ENCODE measurements at regions not wholly inside any gene's neighbourhood (a gene's known extent, or its start where the extent isn't known, plus 50 kb on each side); places are given as distances from the start of the nearest gene placed in this dataset.
A peak's percentile ranks its signal among the peaks of the same experiment; 100 is the strongest.

DNA sequence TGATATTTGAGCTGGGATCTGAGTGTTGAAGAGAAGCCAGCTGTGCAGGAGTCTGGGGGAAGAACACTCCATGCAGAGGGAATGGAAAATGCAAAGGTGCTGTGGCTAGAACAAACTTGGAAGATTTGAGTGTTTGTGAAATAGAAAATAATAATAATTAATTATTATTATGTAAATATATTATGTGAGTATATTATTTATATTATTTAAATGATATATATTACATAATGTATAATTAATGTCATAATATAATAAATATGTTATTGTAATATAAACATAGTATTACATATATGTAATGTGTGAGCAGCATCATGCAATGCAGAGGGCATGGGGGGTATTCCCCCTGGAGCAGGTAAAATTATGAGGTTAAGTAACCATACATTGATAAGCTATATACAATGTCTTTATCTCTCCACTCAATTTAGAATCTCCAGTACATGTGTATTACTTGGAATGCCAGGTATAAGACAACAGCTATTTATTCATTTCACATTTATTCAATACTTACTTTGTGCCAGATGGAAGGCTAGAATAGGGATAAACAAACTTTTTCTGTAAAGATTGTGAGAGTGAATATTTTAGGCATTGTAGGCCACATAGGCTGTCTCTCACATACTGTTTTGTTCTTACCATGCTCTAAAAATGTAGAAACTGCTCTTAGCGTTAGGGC is 218.6 kb downstream of the MTHFS start:
- Histone ChIP-seq H3K9me3 (replicated peaks in 1 of 2; ENCODE audit: control insufficient read depth in 2 of 2, insufficient read depth in 1 of 2, low read depth in 1 of 2, low read length in 2 of 2) (no peaks in the 10 kb centered on the region), H3K79me1 (ENCODE audit: low read depth, low read length) (no peaks in the 10 kb centered on the region), H3K23ac (ENCODE audit: low read depth, low read length, poor library complexity) (no peak overlapping the region), H2BK12ac (ENCODE audit: low read length) (no peak overlapping the region), H2AK5ac (ENCODE audit: low read depth, low read length) (no peak overlapping the region), H3K18ac (ENCODE audit: low read length) (no peak overlapping the region), H3K14ac (ENCODE audit: low read length) (no peak overlapping the region), H4K91ac (ENCODE audit: low read depth, low read length, poor library complexity) (no peak overlapping the region), H2AFZ (ENCODE audit: low read length) (no peak overlapping the region), H2BK5ac (ENCODE audit: low read length) (no peak overlapping the region), H2BK120ac (ENCODE audit: low read depth, low read length) (no peak overlapping the region), H3K9ac (ENCODE audit: low read depth, low read length, poor library complexity) (no peak overlapping the region), H3K36me3 (replicated peaks in 1 of 2; ENCODE audit: control insufficient read depth in 2 of 2, insufficient read depth in 2 of 2, low read length in 2 of 2) (no peaks in the 10 kb centered on the region), H3K4me3 (ENCODE audit: low read length in 2 of 2) (no peak overlapping the region), H3K27me3 (ENCODE audit: control insufficient read depth in 3 of 3, insufficient read depth in 3 of 3, low read depth in 1 of 3, low read length in 3 of 3) (no peaks in the 10 kb centered on the region), H3K4me2 (ENCODE audit: insufficient read depth, low read length, poor library complexity, severe bottlenecking) (no peak overlapping the region), H2BK15ac (ENCODE audit: low read length) (no peak overlapping the region), H3K27ac (replicated peaks; ENCODE audit: low read length) (no peak overlapping the region), H3K4me1 (ENCODE audit: control insufficient read depth in 2 of 2, insufficient read depth in 1 of 2, low read depth in 1 of 2, low read length in 2 of 2) (peaks cover 7 to 15% of the 10 kb centered on the region in 2 donors), H3K4ac (ENCODE audit: low read length) (no peak overlapping the region), H4K8ac (ENCODE audit: low read depth, low read length) (no peak overlapping the region)
- no CpG with 5 or more reads among the region's 1 CpG for WGBS, 2 donors (ENCODE audit: extremely low coverage in 2 of 2, insufficient read length in 2 of 2, insufficient replicate concordance in 1 of 2)
- DNase-seq (ENCODE audit: low spot score): no peak

DNA sequence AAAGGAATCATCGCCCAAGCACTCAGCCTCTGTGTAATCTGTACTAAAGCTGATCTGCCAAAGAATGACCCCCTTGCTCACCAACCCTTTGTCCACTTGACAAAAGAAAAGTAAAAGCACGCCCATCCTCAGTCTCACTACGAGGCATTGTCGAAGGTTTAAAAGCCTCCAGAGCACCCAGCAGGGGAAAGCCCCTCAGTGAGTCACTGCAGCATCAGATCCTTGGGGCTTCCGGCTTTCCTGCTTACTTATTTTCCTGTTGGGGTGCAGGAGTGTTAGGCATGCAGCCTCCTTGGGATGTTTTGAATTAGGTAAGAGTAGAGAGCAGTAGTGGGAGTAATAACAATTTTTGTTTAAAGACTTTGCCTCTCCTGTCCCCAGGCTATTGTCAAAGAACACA is 216.1 kb downstream of the MTHFS start:
- no peak overlapping the region for H2BK5ac ChIP-seq (ENCODE audit: low read length)
- peak; percentile 56 for DNase-seq (ENCODE audit: low spot score)
- no peak overlapping the region for H3K14ac ChIP-seq (ENCODE audit: low read length)
- no peak overlapping the region for H2AK5ac ChIP-seq (ENCODE audit: low read depth, low read length)
- H3K4me1 ChIP-seq (ENCODE audit: control insufficient read depth in 2 of 2, insufficient read depth in 1 of 2, low read depth in 1 of 2, low read length in 2 of 2): peaks cover 7 to 11% of the 10 kb centered on the region in 2 donors
- no CpG with 5 or more reads among the region's 5 CpGs for WGBS, 2 donors (ENCODE audit: extremely low coverage in 2 of 2, insufficient read length in 2 of 2, insufficient replicate concordance in 1 of 2)
- H3K9ac ChIP-seq (ENCODE audit: low read depth, low read length, poor library complexity): no peak overlapping the region
- H3K9me3 ChIP-seq (replicated peaks in 1 of 2; ENCODE audit: control insufficient read depth in 2 of 2, insufficient read depth in 1 of 2, low read depth in 1 of 2, low read length in 2 of 2): no peaks in the 10 kb centered on the region
- H3K23ac ChIP-seq (ENCODE audit: low read depth, low read length, poor library complexity): no peak overlapping the region
- no peak overlapping the region for H2BK15ac ChIP-seq (ENCODE audit: low read length)
- no peak overlapping the region for H2BK120ac ChIP-seq (ENCODE audit: low read depth, low read length)
- no peaks in the 10 kb centered on the region for H3K36me3 ChIP-seq (replicated peaks in 1 of 2; ENCODE audit: control insufficient read depth in 2 of 2, insufficient read depth in 2 of 2, low read length in 2 of 2)
- H4K91ac ChIP-seq (ENCODE audit: low read depth, low read length, poor library complexity): no peak overlapping the region
- H3K79me1 ChIP-seq (ENCODE audit: low read depth, low read length): no peaks in the 10 kb centered on the region
- H3K4me3 ChIP-seq (ENCODE audit: low read length in 2 of 2): no peak overlapping the region
- no peak overlapping the region for H3K27ac ChIP-seq (replicated peaks; ENCODE audit: low read length)
- H2AFZ ChIP-seq (ENCODE audit: low read length): peak overlapping the region; percentile 65
- H2BK12ac ChIP-seq (ENCODE audit: low read length): no peak overlapping the region
- H4K8ac ChIP-seq (ENCODE audit: low read depth, low read length): no peak overlapping the region
- no peak overlapping the region for H3K18ac ChIP-seq (ENCODE audit: low read length)
- H3K27me3 ChIP-seq (ENCODE audit: control insufficient read depth in 3 of 3, insufficient read depth in 3 of 3, low read depth in 1 of 3, low read length in 3 of 3): no peaks in the 10 kb centered on the region
- no peak overlapping the region for H3K4me2 ChIP-seq (ENCODE audit: insufficient read depth, low read length, poor library complexity, severe bottlenecking)
- H3K4ac ChIP-seq (ENCODE audit: low read length): no peak overlapping the region

DNA sequence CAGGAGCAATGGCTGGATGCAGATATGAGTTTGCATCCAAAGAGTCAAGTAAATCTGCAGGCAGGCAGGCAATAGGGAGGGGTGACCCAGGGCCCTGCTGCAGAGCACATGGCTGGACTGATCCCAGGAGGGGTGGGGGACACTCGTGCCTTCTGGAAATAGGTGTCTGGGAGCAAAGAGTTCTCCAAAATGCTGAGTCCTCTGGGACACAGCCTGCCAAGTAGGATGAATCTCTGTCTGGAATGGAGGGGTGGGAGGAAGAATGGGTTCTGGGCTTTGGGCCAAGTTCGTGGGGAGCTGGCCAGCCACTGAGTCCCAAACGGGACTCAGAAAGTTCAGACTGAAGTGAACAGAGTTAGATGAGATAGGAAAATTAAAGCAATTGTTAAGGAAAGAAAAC is 214.5 kb downstream of the MTHFS start:
- H2AK5ac ChIP-seq (ENCODE audit: low read depth, low read length): peak overlapping the region; percentile 41
- H3K9me3 ChIP-seq (replicated peaks in 1 of 2; ENCODE audit: control insufficient read depth in 2 of 2, insufficient read depth in 1 of 2, low read depth in 1 of 2, low read length in 2 of 2): no peaks in the 10 kb centered on the region
- H3K79me1 ChIP-seq (ENCODE audit: low read depth, low read length): no peaks in the 10 kb centered on the region
- H3K4me2 ChIP-seq (ENCODE audit: insufficient read depth, low read length, poor library complexity, severe bottlenecking): no peak overlapping the region
- peak overlapping the region; percentile 39 for H3K18ac ChIP-seq (ENCODE audit: low read length)
- H2AFZ ChIP-seq (ENCODE audit: low read length): no peak overlapping the region
- H4K8ac ChIP-seq (ENCODE audit: low read depth, low read length): no peak overlapping the region
- peaks cover 7 to 11% of the 10 kb centered on the region in 2 donors for H3K4me1 ChIP-seq (ENCODE audit: control insufficient read depth in 2 of 2, insufficient read depth in 1 of 2, low read depth in 1 of 2, low read length in 2 of 2)
- no CpG with 5 or more reads among the region's 3 CpGs for WGBS, 2 donors (ENCODE audit: extremely low coverage in 2 of 2, insufficient read length in 2 of 2, insufficient replicate concordance in 1 of 2)
- H2BK120ac ChIP-seq (ENCODE audit: low read depth, low read length): no peak overlapping the region
- H3K27me3 ChIP-seq (ENCODE audit: control insufficient read depth in 3 of 3, insufficient read depth in 3 of 3, low read depth in 1 of 3, low read length in 3 of 3): no peaks in the 10 kb centered on the region
- H3K23ac ChIP-seq (ENCODE audit: low read depth, low read length, poor library complexity): no peak overlapping the region
- H3K4ac ChIP-seq (ENCODE audit: low read length): no peak overlapping the region
- H3K4me3 ChIP-seq (ENCODE audit: low read length in 2 of 2): no peak overlapping the region
- H3K36me3 ChIP-seq (replicated peaks in 1 of 2; ENCODE audit: control insufficient read depth in 2 of 2, insufficient read depth in 2 of 2, low read length in 2 of 2): no peaks in the 10 kb centered on the region
- no peak overlapping the region for H3K9ac ChIP-seq (ENCODE audit: low read depth, low read length, poor library complexity)
- no peak overlapping the region for H3K14ac ChIP-seq (ENCODE audit: low read length)
- H3K27ac ChIP-seq (replicated peaks; ENCODE audit: low read length): no peak overlapping the region
- no peak for DNase-seq (ENCODE audit: low spot score)
- no peak overlapping the region for H4K91ac ChIP-seq (ENCODE audit: low read depth, low read length, poor library complexity)
- H2BK12ac ChIP-seq (ENCODE audit: low read length): no peak overlapping the region
- no peak overlapping the region for H2BK5ac ChIP-seq (ENCODE audit: low read length)
- H2BK15ac ChIP-seq (ENCODE audit: low read length): no peak overlapping the region

DNA sequence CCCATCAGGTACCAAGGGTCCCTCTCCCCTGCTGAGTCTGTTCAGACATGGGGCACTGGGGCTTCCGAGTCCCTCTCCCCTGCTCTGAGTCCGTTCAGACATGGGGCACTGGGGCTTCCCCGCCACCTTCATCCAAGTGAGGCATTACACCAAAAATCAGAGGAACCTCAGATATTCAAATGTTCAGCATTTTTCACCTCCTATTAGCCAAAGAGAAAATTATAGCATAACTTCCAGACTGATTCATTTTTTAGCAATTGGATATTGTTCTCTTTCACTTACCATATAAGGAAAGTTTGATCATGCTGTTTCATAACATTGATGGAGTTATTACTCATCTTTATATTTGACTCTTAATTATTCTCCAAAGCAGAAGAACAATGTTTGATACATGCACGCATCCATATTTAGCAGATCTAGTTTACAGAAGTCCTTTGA is 213.9 kb downstream of the MTHFS start:
- Histone ChIP-seq H2AK5ac (ENCODE audit: low read depth, low read length) (no peak overlapping the region), H2BK120ac (ENCODE audit: low read depth, low read length) (no peak overlapping the region), H3K14ac (ENCODE audit: low read length) (no peak overlapping the region), H3K27me3 (ENCODE audit: control insufficient read depth in 3 of 3, insufficient read depth in 3 of 3, low read depth in 1 of 3, low read length in 3 of 3) (no peaks in the 10 kb centered on the region), H3K4me1 (ENCODE audit: control insufficient read depth in 2 of 2, insufficient read depth in 1 of 2, low read depth in 1 of 2, low read length in 2 of 2) (peaks cover 7 to 11% of the 10 kb centered on the region in 2 donors), H3K9ac (ENCODE audit: low read depth, low read length, poor library complexity) (no peak overlapping the region), H3K9me3 (replicated peaks in 1 of 2; ENCODE audit: control insufficient read depth in 2 of 2, insufficient read depth in 1 of 2, low read depth in 1 of 2, low read length in 2 of 2) (no peaks in the 10 kb centered on the region), H4K8ac (ENCODE audit: low read depth, low read length) (no peak overlapping the region), H3K79me1 (ENCODE audit: low read depth, low read length) (no peaks in the 10 kb centered on the region), H4K91ac (ENCODE audit: low read depth, low read length, poor library complexity) (no peak overlapping the region), H2AFZ (ENCODE audit: low read length) (no peak overlapping the region), H3K4ac (ENCODE audit: low read length) (no peak overlapping the region), H3K36me3 (replicated peaks in 1 of 2; ENCODE audit: control insufficient read depth in 2 of 2, insufficient read depth in 2 of 2, low read length in 2 of 2) (no peaks in the 10 kb centered on the region), H3K23ac (ENCODE audit: low read depth, low read length, poor library complexity) (no peak overlapping the region), H3K18ac (ENCODE audit: low read length) (no peak overlapping the region), H3K4me3 (ENCODE audit: low read length in 2 of 2) (no peak overlapping the region), H3K4me2 (ENCODE audit: insufficient read depth, low read length, poor library complexity, severe bottlenecking) (no peak overlapping the region), H2BK15ac (ENCODE audit: low read length) (no peak overlapping the region), H2BK12ac (ENCODE audit: low read length) (no peak overlapping the region), H2BK5ac (ENCODE audit: low read length) (no peak overlapping the region), H3K27ac (replicated peaks; ENCODE audit: low read length) (no peak overlapping the region)
- no peak for DNase-seq (ENCODE audit: low spot score)
- WGBS, 2 donors (ENCODE audit: extremely low coverage in 2 of 2, insufficient read length in 2 of 2, insufficient replicate concordance in 1 of 2): no CpG with 5 or more reads among the region's 4 CpGs
